ENCODE measurements at regions not wholly inside any gene's neighbourhood (a gene's known extent, or its start where the extent isn't known, plus 50 kb on each side); places are given as distances from the start of the nearest gene placed in this dataset.

DNA sequence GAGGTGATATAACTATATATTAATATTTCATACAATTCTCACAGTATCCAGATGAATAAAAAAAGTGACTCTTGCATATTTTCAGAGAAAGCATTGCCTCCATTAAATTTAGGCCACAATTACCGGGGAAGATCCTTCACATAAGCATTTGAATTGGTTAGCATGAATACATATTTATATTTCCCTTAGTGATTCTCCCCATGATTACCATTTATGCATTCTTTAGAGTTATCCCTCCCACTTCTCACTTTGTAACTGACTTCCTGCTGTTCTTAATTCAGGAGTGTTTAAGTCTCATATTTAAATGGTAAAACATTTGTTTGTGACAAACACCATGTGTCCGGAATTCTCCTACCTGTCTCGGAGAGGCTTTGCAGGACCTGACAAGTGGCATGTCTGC is 523.4 kb downstream of the CCDC85A start:
- no peak for DNase-seq (ENCODE audit: low read depth in 2 of 2)

DNA sequence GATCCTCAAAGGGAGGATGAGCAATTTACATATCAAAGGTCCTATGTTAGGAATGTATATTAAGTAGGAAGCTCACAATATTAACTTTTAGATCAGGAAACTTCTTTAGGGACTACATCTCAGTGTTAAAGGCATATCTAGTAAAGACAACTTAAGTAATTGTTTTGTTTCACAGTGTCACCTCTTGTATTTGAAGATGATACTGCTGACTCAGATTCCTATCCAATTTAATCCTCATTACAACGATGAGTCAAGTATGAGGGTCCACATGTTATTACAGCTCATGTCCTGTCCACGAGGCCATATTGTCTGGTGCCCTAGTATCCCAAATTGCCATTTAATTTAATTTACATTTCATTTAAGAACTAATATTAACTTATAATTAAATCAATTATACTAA is 523.9 kb downstream of the CCDC85A start:
- no peak for DNase-seq (ENCODE audit: low read depth in 2 of 2)

DNA sequence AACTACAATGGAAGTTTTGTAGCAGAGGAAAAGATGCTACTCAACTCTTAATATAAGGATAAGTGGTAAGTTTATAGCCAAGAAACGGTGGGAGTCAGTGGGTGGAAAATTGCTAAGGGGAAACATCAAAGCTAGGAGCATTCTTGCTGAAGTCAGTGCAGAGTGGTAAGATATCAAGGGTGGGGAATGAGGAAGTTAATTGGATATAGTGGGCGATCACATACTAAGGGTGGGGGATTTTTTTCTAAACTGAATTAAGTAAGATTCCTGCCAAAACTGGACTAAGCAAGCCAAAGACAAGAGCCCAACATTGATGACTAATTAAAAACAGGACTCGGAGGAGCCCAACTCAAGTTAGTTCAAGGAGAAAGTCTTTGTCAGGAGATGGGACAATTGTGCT is 525.4 kb downstream of the CCDC85A start:
- DNase-seq (ENCODE audit: low read depth in 2 of 2), result no peak

DNA sequence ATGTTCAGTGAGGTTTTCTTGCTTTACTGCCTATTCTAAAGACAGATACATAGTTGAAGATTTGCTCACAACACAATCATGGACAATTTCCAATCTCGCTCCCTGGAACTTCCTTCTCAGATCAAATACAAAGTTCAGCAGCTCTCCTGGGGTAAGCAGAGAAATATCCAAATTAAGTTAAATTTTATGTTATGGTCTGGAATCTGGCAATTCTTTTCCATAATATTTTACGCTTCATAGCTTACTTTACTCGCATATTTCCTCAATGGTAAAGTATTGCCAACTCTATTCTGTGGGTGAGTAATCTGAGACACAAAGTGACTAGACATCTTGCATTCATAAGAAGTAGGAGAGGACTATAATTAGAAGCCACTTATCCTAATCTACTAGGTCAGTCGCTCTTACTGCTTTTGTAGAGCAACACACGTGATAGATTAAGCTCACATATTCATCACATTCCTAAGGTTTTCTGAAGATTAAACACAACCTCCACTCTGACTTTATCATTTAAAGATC is 529.4 kb downstream of the CCDC85A start:
- DNase-seq (ENCODE audit: low read depth in 2 of 2), result no peak

DNA sequence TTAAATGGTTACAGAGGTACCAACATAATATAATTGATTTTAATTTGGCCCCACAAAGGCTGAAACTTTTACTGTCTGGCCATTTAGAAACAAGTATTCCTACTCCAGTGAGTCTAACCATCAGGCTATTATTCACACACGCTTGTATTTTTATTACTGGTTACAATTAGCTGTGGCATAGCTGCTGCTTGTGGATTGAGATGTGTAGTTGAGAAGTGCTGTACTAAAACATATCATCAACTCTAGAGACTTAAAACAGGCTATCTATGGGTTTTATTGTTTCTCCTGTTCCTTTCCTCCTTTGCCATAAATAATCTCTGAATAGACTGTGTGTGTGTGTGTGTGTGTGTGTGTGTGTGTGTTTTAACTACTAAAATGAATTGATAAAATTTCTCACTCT is 530.2 kb downstream of the CCDC85A start:
- DNase-seq (ENCODE audit: low read depth in 2 of 2), result no peak

DNA sequence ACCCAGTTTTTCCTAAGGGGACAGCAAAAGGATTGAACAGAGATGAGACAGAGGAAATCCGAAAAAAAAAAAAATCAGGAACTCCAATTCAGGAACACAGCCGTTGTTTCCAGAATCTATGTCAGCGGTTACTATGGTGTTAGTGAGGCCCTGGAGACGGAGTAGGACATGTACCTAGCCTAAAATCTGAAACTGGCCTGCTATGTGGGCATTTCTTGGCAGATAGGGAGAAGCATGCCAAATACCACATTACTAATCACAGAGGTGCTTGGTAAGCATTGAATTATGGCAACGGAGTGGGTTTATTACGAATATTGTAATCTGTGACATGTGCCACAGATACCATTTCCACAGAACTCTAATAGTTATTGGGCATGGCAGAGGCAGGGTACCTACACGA is 530.6 kb downstream of the CCDC85A start:
- DNase-seq (ENCODE audit: low read depth in 2 of 2), result no peak

DNA sequence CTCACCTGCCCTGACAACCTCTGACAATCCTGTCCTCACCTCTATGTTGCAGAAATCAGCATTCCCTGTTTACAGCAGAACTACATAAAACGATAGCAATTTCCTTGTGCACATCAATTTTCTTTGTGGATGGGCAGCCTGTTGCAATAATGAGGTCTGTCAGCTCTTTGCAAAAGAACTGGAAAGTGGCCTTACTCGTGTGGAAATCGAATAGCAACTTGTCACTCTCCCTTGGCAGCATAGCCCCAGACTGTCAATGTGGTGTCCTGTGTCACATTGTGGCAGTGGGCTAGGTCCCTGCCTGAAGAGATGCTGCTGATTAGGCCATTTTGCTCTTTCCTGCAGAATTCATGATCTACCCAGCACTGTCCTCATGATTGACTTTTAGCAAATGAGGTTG is 531.9 kb downstream of the CCDC85A start:
- no peak for DNase-seq (ENCODE audit: low read depth in 2 of 2)

DNA sequence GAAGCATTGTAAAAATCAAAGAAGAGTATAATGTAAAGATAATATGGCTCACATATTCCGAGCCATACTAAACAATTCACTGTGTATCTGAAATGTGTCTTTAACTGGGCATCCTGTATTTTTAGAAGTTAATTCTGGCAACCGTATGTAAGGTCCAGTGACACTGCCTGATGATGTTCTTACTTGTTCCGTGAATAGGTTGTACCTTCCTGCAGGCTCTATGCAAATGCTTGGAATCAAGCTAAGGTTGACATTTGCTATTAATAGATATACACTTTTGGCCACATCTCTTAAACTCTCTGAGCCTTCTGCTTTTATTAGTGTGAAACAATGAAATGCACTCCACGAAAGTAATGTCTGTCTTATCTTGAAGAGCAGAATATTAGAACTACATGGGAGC is 534.6 kb downstream of the CCDC85A start:
- no peak for DNase-seq (ENCODE audit: low read depth in 2 of 2)

DNA sequence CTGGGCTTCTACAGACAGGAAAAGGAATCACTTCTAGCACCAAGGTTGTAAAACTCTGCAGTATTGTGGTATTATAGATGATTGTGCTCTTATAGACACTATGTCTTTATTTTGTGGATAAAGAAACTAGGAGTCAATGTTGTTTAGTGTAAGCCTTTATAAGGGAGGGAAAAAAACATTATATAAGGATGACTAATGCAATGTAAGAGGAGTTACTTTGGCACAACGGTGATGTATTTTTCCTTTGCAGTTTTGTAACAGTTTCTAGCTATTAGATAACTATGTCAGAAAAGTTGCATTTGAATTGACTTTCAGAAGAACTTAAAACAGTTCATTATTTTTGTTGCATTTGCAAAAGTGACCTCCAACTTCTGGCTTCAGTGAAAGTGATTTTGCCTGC is 545.4 kb downstream of the CCDC85A start:
- DNase-seq (ENCODE audit: low read depth in 2 of 2), result no peak

DNA sequence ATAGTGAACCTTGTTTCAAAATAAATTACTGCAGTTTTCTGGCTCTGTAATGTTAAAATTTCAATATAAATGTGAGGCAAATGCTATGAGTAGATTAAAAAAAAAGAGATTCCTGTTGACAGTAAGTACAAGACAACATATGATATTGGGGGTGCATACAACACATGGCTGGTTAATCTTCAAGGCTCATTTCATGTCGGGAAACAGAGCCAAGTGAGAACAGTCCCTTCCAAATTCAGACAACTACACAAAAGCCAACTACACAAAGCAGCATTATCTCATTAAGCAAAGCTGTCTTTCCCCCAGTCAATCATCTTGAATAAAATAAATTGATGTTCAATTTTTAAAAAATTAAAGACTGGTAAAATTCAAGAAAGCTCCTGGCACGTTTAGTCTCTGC is 549.2 kb downstream of the CCDC85A start:
- DNase-seq (ENCODE audit: low read depth in 2 of 2), result no peak

DNA sequence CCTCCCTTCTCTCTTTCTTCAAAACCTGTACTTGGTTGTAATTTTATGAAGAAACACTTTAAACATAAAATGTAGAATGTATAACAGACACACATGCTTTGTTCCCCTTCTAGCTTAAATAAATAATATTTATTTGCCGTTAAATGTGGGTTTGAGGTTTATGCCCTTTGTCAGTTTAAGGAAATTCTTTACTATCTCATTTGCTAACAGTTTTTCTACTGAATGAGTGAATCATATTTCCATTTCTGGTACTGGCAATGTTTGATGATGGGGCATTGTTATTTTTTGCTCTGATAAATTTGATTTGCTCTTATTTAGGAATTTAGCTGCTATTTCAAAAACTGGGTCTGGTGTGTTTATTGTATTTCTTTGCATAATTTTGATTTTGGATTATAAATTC is 555.6 kb downstream of the CCDC85A start:
- no peak for DNase-seq (ENCODE audit: low read depth in 2 of 2)

DNA sequence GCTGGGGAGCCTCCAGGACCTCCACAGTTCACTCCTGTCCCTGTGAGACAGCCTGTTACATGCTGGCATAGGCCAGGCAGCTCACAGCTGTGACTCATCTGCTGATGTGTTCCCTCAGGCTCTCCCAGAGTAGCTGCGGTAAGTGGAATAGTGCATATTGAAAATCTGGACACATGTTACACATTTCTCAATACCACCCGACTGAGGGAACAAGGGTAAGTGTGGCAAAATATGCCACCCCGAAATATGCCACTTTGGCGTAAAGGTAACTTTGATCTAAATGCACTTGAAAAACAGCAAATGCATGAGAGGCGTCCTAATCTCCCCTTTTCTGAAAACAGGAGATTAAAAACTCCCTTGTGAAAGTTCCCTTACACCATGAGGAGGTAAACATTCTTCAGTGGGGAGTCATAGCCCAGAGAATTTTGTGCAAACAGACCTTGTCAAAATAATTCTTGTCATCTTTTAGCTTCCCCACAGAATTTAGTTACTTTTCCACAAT is 557.9 kb downstream of the CCDC85A start:
- DNase-seq (ENCODE audit: low read depth in 2 of 2), result no peak

DNA sequence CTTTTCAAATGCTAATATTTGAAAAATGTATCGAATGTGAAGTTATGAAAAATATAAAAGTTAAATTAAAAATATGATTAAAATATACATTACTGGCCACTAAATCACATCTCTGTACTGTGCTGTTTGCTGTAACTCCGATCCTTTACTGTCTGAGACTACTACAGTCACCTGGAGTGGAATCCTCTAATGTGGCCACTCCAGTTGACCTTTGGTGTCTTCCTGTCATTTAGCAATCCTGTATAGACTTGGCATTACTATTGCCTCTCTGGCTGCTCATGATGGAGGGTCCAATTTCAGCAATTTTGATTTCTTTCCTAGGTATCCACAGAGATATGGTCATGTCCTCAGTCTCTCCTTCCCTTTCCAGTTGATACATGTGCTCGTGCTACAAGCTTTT is 560.0 kb downstream of the CCDC85A start:
- no peak for DNase-seq (ENCODE audit: low read depth in 2 of 2)

DNA sequence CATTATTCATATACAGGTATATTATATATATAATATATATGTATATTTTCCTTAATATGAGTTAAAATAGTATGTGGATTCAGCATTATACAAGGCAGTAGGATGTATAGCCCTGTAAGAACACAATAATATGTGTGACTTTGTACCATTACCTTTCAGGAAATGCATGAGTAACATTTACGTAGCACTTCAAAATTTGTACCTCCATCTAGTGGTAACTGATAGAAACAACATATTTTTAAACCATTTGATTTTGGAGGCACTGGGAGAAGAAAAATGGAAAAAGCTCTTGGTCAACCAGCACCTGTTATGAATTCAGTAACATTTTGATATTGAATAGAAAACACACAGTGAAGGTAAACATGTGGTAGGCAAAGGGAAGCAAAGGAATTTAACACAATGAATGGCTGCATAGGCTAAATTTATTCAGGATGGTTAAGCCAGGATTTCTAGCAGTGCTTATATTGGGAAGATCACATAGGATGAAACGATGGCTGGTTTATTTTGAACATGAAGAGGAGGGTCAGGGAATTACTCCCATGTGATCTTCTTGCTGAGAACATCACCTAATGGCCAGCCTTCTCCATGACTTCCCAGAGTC is 565.5 kb downstream of the CCDC85A start:
- DNase-seq (ENCODE audit: low read depth in 2 of 2), result no peak

DNA sequence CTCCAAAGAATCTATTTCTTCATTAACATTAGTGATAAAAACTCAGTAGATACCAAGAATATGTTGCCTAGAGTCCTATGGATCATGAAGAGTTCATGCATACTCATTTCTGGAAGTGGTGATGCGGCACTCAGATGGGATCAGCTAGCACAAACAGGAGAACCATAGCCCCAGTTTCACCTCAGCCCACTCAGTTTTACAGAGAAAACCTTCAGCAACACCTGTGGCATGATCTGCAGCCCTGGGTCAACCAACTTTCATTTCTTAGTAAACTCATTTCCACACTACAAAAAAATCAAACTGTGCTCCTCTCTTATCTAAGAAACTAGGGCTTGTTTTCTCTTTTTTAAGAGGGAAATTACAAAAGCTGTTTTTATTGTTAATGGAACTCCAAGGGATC is 569.4 kb downstream of the CCDC85A start:
- no peak for DNase-seq (ENCODE audit: low read depth in 2 of 2)

DNA sequence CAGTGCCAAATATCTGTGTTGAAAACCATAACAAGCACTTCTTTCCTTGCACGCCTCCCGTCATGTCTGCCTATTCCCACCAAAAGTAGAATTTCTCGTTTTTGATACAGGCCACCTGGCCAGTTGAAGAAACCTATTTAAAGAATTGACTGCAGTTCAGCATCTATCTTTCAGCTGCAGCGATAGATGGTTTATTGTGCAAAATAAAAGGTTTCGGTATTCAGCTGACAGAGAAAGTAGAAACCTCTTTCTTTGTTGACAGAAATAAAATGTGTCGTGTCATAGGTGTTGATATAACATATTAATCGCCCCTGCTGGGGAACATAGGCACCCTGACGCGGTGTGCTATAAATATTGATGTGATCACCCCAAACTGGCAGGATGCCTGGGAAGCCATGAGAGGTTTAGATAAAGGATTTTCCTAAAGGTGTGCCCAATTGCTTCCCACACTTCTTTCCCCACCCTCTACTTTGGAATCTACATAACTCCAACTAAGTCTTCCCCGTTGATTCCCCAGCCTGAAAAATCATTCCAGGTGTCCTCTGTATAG is 570.4 kb downstream of the CCDC85A start:
- no peak for DNase-seq (ENCODE audit: low read depth in 2 of 2)

DNA sequence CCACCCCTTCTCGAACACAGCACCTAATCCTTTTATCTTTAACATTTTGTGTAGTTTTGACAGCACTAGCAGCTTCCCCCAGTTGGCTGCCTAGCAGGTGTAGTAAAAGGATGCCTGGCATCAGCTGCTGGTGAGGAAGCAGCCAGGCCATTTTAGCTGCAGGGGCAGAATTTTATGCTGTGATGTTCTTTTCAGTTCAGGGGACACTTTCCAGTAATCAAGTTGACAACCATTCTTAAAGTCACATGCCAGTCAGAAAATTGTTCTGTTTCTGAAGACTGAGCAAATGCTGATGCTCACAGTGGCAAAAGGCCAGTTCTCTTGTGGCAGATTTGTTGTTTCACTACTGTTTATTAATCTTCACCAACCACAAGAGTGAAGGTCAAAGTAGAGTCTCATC is 570.8 kb downstream of the CCDC85A start:
- no peak for DNase-seq (ENCODE audit: low read depth in 2 of 2)

DNA sequence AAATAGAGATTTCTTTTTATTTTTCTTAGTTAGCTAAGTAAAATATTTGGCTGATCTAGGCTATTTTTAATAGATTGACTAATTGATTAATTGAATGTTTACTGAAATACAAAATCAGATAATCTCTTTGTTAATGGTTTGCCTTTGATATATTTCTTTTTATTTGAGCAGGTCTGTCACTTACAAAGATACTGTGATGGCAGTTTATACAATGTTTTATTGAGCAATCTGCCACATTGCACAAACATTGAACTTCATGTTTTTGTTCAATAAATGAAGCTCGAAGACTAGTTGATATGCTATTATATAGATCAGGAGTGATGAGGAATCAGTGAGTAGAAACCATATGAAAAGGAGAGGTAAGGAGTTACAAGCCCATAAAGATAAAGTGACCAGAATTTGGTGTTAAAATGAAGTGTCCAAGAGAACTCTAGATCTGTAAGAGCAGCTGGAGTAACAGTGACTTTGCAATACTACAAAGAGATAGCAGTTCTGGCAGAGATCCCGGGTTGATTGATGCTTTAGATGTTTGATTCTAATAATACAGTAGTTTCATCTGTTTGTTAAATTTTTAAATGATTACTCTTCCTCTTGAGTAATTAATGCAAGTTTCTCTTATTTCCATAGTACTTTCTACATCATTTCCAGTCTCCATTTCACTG is 574.2 kb downstream of the CCDC85A start:
- DNase-seq (ENCODE audit: low read depth in 2 of 2), result no peak

DNA sequence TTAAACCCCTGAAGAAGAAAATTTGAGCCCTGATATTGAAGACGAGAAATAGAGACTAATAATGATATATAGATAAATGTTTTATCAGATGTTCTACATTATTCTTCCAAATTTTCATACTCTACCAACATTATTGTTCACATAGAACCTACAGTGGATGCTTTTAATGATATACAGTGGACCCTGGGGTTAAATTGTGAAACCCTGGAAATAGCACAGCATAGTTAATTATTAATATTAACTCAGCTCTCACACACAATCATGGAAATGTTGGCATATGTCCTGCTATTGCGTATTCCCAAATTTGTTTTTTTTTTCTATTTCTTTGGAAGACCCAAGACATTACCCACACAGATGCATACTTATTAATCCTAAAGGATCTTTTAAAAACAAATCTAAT is 579.9 kb downstream of the CCDC85A start:
- no peak for DNase-seq (ENCODE audit: low read depth in 2 of 2)

DNA sequence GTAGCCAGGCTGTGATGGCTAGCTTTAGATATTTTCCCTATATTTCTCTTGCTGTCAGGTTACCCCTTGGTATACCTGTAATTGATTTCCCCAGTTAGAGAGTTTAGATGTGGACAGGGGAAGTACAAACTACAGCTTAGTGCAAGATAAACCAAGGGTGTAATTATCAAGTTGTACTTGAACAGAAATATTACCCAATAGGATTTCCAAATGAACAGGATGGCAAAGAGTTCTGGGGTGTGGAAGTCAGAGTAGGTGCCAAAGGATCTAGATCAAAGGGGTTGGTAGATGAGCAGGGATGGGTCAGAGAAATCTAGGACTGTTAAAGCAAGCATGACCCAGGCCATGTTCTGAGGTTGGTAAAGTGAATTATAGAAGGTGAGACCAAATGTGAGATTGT is 585.2 kb downstream of the CCDC85A start:
- DNase-seq (ENCODE audit: low read depth in 2 of 2), result no peak

DNA sequence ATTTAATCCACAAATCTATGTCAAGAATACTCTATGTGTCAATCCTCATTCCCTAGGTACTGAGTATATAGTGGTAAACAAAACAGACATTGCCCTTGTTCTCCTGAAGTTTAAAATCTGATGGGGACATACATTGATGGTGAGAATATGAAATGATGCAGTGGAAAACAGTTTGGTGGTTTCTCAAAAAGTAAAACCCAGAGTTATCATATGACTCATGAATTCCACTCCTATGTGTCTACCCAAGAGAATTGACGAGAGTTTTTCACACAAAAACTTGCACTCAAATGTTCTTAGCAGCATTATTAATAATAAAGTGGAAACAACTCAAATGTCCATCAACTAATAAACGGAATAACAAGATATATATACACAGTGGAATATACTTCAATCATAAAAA is 586.7 kb downstream of the CCDC85A start:
- no peak for DNase-seq (ENCODE audit: low read depth in 2 of 2)

DNA sequence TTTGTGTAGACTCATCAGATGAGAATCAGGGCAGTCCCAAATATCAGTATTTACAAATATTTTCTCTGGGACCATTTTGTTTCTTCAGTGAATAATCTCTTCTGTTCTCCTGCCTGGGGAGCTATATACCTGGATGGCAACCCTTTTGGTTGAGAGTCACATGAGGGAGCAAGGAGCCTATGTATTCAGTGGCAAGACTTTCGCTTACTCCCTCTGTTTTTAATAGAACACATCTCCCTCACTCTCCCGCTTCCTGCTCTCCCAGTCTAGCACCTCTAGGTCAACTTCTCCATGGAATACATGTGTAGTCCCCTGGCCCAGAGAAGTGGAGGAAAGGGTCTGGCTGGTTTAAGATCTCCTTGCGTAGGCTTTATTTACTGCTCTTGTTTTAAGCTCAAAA is 600.3 kb downstream of the CCDC85A start:
- DNase-seq (ENCODE audit: low read depth in 2 of 2), result no peak

DNA sequence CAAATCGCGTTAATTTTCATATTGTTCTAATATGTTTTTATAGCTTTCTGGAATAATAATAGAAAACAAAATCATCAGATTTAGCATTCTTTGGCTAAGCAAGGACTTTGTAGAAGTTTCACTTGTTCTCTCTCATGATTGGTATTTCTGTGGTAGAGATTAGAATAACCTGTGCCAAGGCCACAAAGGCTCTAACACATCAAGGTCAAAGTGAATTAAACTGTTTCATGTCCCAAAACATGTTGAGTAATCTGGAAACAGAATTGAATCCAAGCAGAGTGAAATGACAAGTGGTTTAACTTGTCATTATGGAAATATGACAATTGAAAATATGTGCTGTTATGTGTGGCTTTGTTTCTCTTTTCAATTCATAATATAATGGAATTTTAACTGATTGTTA is 617.4 kb downstream of the CCDC85A start:
- no peak for DNase-seq (ENCODE audit: low read depth in 2 of 2)

All from stimulated activated CD8-positive, alpha-beta memory T cell treated with anti-CD3 and anti-CD28 coated beads, Interleukin-7, amount 100 ng/mL, for 1 hour (primary cell).